ENCODE measurements at regions not wholly inside any gene's neighbourhood (a gene's known extent, or its start where the extent isn't known, plus 50 kb on each side); places are given as distances from the start of the nearest gene placed in this dataset.

- H3K9me3 ChIP-seq, result no peaks in the 10 kb centered on the region
- WGBS, 2 donors (ENCODE audit: low coverage in 1 of 2), result 7 to 33% methylated on average over 2 to 13 of the region's 13 CpGs
- DNase-seq, result peak; percentile 19
- H3K36me3 ChIP-seq, result no peaks in the 10 kb centered on the region
- H3K27ac ChIP-seq, result peak overlapping the region; percentile 17 to 67 (median 66)
- H3K4me3 ChIP-seq, result peak overlapping the region in 3 of 4 donors; percentile 48 to 59 (median 50)
- H3K4me1 ChIP-seq, result peaks cover 0 to 19% (median 10%) of the 10 kb centered on the region in 4 donors
- H3K27me3 ChIP-seq, result peaks cover 44% of the 10 kb centered on the region
- TF ChIP-seq CTCF (IDR thresholded peaks at IDR 0.05) (no peak), POLR2A (IDR thresholded peaks at IDR 0.05) (peak; percentile 19)
- intact Hi-C loops (cut with DNase I; ENCODE audit: low total_unique reads), result no loop called here
- in situ Hi-C loops (cut with MboI; ENCODE audit: low pct_ligation_motif_present in 1 of 4, low pct_unique_long_range_greater_than_20kb in 1 of 4, low sequenced_read_pairs in 3 of 4), result no loop called here
Observed at GRCh38 chr1:13893409-13893821, 193.4 kb downstream of the PRDM2 start.

GRCh38 chr1:13896932-13897331 is 196.9 kb downstream of the PRDM2 start:
- Histone ChIP-seq H3K36me3 (no peaks in the 10 kb centered on the region), H3K27me3 (peaks cover 24% of the 10 kb centered on the region), H3K9me3 (no peaks in the 10 kb centered on the region), H3K27ac (no peak overlapping the region), H3K4me1 (peaks cover 0 to 13% (median 2%) of the 10 kb centered on the region in 4 donors), H3K4me3 (no peak overlapping the region)
- intact Hi-C loops (cut with DNase I; ENCODE audit: low total_unique reads), result no loop called here
- TF ChIP-seq POLR2A (IDR thresholded peaks at IDR 0.05) (no peak), CTCF (IDR thresholded peaks at IDR 0.05) (no peak), POLR2AphosphoS5 (IDR thresholded peaks at IDR 0.05) (no peak), EP300 (IDR thresholded peaks at IDR 0.05; ENCODE audit: low read depth) (no peak)
- in situ Hi-C loops (cut with MboI; ENCODE audit: low pct_ligation_motif_present in 1 of 4, low pct_unique_long_range_greater_than_20kb in 1 of 4, low sequenced_read_pairs in 3 of 4), result no loop called here
- DNase-seq, result no peak
- WGBS, 2 donors (ENCODE audit: low coverage in 1 of 2), result 78% methylated on average over 2 of the region's 2 CpGs; no CpG with 5 or more reads in 1 of the 2 donors

GRCh38 chr1:13898406-13898805 is 198.4 kb downstream of the PRDM2 start:
- peaks cover 12% of the 10 kb centered on the region for H3K27me3 ChIP-seq
- DNase-seq, result no peak
- H3K27ac ChIP-seq, result no peak overlapping the region
- no peaks in the 10 kb centered on the region for H3K9me3 ChIP-seq
- intact Hi-C loops (cut with DNase I; ENCODE audit: low total_unique reads) (no loop called here), in situ Hi-C loops (cut with MboI; ENCODE audit: low pct_ligation_motif_present in 1 of 4, low pct_unique_long_range_greater_than_20kb in 1 of 4, low sequenced_read_pairs in 3 of 4) (no loop called here)
- H3K4me1 ChIP-seq, result peaks cover 0 to 1% (median 0%) of the 10 kb centered on the region in 4 donors
- TF ChIP-seq POLR2A (IDR thresholded peaks at IDR 0.05) (no peak), CTCF (IDR thresholded peaks at IDR 0.05) (no peak), EP300 (IDR thresholded peaks at IDR 0.05; ENCODE audit: low read depth) (no peak), POLR2AphosphoS5 (IDR thresholded peaks at IDR 0.05) (no peak)
- H3K4me3 ChIP-seq, result no peak overlapping the region
- no peaks in the 10 kb centered on the region for H3K36me3 ChIP-seq
- whole genome bisulfite sequencing, 2 donors (ENCODE audit: low coverage in 1 of 2), result 86% methylated on average over 6 of the region's 6 CpGs; no CpG with 5 or more reads in 1 of the 2 donors

GRCh38 chr1:13899856-13900255 is 199.9 kb downstream of the PRDM2 start:
- TF ChIP-seq POLR2A (IDR thresholded peaks at IDR 0.05) (no peak), CTCF (IDR thresholded peaks at IDR 0.05) (no peak), EP300 (IDR thresholded peaks at IDR 0.05; ENCODE audit: low read depth) (no peak)
- no peaks in the 10 kb centered on the region for H3K4me1 ChIP-seq
- intact Hi-C loops (cut with DNase I; ENCODE audit: low total_unique reads), result no loop called here
- WGBS, 2 donors (ENCODE audit: low coverage in 1 of 2), result 84 to 85% methylated on average over 4 to 7 of the region's 7 CpGs
- no peak overlapping the region for H3K27ac ChIP-seq
- in situ Hi-C loops (cut with MboI; ENCODE audit: low pct_ligation_motif_present in 1 of 4, low pct_unique_long_range_greater_than_20kb in 1 of 4, low sequenced_read_pairs in 3 of 4), result no loop called here
- H3K9me3 ChIP-seq, result no peaks in the 10 kb centered on the region
- H3K27me3 ChIP-seq, result no peaks in the 10 kb centered on the region
- no peak overlapping the region for H3K4me3 ChIP-seq
- H3K36me3 ChIP-seq, result no peaks in the 10 kb centered on the region
- DNase-seq, result no peak
